HCT116 (cell line): ENCODE measurements at regions not wholly inside any gene's neighbourhood (a gene's known extent, or its start where the extent isn't known, plus 50 kb on each side); places are given as distances from the start of the nearest gene placed in this dataset.

Source experiments
- EZH2 ChIP-seq: fragments of 200-600 bp; sonication (generic); IDR thresholded peaks from 2 replicates; pipeline ENCODE4 v1.6.1; 2017; ENCODE audit warnings: antibody characterized with exemption, mixed run types
- JUND ChIP-seq: IDR thresholded peaks from 2 replicates; pipeline ENCODE4 v1.6.1; 2012
- TF ChIP-seq, protein P1 (sequence below): IDR thresholded peaks from 2 replicates; pipeline ENCODE4 v1.6.1; 2012; ENCODE audit warnings: low read depth

DNA sequence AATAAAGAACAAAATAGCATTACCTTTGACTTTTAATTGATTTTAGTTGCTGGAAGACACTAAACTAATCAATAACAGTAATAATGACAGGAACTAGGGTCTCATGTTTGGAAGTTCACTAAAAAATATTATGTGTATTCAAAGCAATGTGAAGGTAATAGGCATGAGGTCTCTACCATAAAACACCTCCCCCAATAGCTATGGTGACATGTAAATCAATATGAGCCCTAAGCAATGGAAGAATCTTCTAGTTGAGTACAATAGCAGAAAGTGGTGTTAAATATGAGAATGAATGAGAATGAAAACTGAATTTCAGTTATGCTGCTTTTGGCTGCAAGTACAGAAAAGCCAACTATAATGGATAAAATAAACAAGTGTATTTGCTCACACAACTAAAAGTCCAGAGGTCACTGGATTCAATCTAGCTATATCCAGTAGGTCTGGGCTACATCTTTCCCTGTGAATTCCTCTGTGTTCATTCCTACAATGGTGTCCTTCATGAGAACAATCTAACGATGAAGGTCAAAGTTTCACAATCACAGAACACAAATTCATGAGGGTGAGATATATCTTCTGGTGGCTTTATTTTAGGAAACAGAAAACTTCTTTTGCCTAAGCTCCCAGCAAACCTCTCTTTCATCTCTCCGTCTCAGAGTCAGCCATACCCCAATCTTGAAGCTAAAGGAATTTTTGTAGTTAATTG, 728.0 kb downstream of the FSCB start:
- TF ChIP-seq JUND (no peak), EZH2 (no peak)
- TF ChIP-seq, protein P1, sequence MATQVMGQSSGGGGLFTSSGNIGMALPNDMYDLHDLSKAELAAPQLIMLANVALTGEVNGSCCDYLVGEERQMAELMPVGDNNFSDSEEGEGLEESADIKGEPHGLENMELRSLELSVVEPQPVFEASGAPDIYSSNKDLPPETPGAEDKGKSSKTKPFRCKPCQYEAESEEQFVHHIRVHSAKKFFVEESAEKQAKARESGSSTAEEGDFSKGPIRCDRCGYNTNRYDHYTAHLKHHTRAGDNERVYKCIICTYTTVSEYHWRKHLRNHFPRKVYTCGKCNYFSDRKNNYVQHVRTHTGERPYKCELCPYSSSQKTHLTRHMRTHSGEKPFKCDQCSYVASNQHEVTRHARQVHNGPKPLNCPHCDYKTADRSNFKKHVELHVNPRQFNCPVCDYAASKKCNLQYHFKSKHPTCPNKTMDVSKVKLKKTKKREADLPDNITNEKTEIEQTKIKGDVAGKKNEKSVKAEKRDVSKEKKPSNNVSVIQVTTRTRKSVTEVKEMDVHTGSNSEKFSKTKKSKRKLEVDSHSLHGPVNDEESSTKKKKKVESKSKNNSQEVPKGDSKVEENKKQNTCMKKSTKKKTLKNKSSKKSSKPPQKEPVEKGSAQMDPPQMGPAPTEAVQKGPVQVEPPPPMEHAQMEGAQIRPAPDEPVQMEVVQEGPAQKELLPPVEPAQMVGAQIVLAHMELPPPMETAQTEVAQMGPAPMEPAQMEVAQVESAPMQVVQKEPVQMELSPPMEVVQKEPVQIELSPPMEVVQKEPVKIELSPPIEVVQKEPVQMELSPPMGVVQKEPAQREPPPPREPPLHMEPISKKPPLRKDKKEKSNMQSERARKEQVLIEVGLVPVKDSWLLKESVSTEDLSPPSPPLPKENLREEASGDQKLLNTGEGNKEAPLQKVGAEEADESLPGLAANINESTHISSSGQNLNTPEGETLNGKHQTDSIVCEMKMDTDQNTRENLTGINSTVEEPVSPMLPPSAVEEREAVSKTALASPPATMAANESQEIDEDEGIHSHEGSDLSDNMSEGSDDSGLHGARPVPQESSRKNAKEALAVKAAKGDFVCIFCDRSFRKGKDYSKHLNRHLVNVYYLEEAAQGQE = no peak
